Right cardiac atrium (tissue), 5 donors: ENCODE measurements at regions not wholly inside any gene's neighbourhood (a gene's known extent, or its start where the extent isn't known, plus 50 kb on each side); places are given as distances from the start of the nearest gene placed in this dataset.
A peak's percentile ranks its signal among the peaks of the same experiment; 100 is the strongest.

Experiments
- ATAC-seq, 2 donors: fragments of 200-7000 bp; cut with Tn5 transposase; one replicate each; pipeline versions ENCODE4 v1.8.0 to v1.9.1; 2020; ENCODE audit warnings: moderate library complexity in 2 of 2, mild to moderate bottlenecking in 1 of 2
- DNase-seq, 3 donors: peaks; one replicate each; pipeline ENCODE4 v3.0.0-alpha.2; 2020
- H3K27ac ChIP-seq: one replicate; pipeline ENCODE4 v1.5.1; 2013; ENCODE audit warnings: mild to moderate bottlenecking, low read length, control low read depth, moderate library complexity
- H3K27me3 ChIP-seq: one replicate; pipeline ENCODE4 v1.6.1; 2013; ENCODE audit not compliant: control insufficient read depth, insufficient read depth
- H3K4me1 ChIP-seq: one replicate; pipeline ENCODE4 v1.6.1; 2013; ENCODE audit warnings: low read length; ENCODE audit not compliant: control insufficient read depth, insufficient read depth
- H3K4me3 ChIP-seq: one replicate; pipeline ENCODE4 v1.5.1; 2013; ENCODE audit warnings: low read length, control low read depth
- H3K9me3 ChIP-seq: one replicate; pipeline ENCODE4 v1.6.1; 2013; ENCODE audit warnings: low read length; ENCODE audit not compliant: control insufficient read depth
- WGBS: extraction: QIAGEN DNeasy Blood & Tissue Kit; methylation state at CpG from one replicate; pipeline ENCODE4 v1.1.7; 2013; 5-methylcytosine and 5-hydroxymethylcytosine counted together
- intact Hi-C, 4 donors: fragments of 100-400 bp; cut with DNase I; formaldehyde crosslinking; loops; one replicate each; pipeline versions ENCODE4 v1.11.0 to v1.14.0; 2022 to 2023
- donor health status: healthy with polysubstance abuse.
- donor health status: DM: no; HTN: yes; CAD: no.
- donor health status: DM: no; HTN: no; CAD: no.
- donor health status: DM: no; HTN: yes; CAD: no; lungs with severe emphysema.
- donor health status: DM: yes; HTN: yes; CAD: no.

DNA sequence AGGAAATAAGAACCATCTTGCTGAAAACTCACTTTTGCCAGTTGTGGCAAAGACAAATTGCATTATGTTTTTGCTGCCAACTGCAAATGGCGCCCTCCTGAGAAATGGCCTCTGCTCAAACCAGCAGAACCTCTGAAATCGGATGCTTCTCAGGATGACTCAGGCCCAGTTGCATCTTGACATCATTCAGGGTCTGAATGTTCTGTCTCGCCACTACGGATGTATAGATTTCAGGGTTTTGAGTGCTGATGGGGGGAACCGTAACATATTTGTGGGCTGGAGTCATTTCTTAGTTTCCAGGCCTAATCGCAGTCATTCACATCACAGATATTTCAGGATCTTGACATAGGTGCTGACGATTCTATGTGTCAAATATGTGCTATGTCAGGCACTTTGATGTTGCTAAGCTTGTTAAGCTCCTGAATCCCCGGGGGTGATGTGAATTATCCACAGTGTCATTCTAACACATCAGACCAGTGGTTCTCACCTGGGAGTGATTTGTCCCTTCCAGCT lies 207.1 kb downstream of the NFATC2 start:
- Histone ChIP-seq H3K9me3 (no peaks in the 10 kb centered on the region), H3K27ac (no peak overlapping the region), H3K4me3 (no peak overlapping the region), H3K27me3 (no peaks in the 10 kb centered on the region), H3K4me1 (no peaks in the 10 kb centered on the region)
- no peak for ATAC-seq
- intact Hi-C loops = no loop called here
- WGBS = 55% methylated on average over 8 of the region's 8 CpGs
- no peak for DNase-seq

DNA sequence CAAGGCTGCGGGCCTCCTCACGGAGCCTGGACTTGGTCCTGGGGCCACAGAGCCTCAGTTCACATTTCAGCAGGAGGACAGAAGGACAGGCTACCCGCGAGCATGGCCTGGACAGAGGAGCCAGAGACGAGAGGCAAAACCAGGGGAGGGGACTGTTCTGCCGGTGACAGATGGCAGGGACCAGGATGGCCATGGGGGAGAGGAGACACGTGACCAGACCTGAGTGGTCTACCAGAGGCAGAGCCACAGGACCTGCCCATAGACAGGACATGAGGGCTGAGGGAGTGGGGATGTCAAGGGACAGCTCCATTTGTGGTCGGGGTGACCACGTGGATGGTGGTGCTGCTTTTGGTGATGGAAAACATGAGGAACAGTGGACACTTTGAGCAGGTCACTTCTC lies 207.9 kb downstream of the NFATC2 start:
- Histone ChIP-seq H3K4me3 (no peak overlapping the region), H3K27ac (no peak overlapping the region), H3K27me3 (no peaks in the 10 kb centered on the region), H3K9me3 (no peaks in the 10 kb centered on the region), H3K4me1 (no peaks in the 10 kb centered on the region)
- WGBS = 88% methylated on average over 9 of the region's 9 CpGs
- intact Hi-C loops = no loop called here
- ATAC-seq = no peak
- no peak for DNase-seq

DNA sequence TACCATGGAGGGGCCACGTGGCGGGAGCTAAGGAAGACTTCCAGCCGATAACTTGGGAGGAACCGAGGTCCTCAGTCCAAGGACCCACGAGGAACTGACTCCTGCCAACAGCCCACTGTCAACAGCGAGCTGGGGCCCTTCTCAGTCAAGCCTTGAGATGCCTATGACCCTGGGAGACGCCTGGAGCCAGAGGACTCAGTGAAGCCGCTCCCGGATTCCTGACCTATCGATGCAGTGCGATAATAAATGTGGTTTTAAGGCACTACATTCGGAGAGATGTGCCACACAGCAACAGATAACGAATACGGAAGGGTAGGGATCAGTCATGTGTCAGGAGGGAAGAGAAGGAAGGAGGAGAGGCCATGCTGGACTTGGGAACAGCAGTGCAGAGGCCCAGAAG lies 208.5 kb downstream of the NFATC2 start:
- Histone ChIP-seq H3K27ac (no peak overlapping the region), H3K4me3 (no peak overlapping the region), H3K27me3 (no peaks in the 10 kb centered on the region), H3K9me3 (no peaks in the 10 kb centered on the region), H3K4me1 (no peaks in the 10 kb centered on the region)
- 90% methylated on average over 14 of the region's 14 CpGs for whole genome bisulfite sequencing
- intact Hi-C loops = no loop called here
- ATAC-seq (no peak), DNase-seq (no peak)

DNA sequence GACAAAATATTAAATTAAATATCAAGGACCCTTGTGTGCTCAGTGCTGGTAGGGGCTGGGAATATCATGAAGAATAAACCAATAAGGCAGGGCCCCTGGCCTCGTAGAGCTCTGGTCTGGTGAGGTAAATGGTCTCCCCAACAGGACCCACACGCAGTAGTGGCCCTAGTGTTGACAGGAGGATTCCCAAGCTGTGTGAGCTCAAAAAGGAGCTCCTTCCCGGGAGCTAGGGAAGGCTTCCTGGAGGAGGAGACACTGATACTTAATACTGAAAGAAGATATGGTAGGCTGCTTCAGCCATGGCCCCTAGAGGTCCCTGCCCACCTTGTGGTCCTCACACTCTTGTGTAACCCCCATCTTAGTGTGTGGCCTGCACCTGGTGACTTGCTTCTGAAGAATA lies 209.1 kb downstream of the NFATC2 start:
- H3K27ac ChIP-seq = no peak overlapping the region
- H3K4me3 ChIP-seq = no peak overlapping the region
- no peaks in the 10 kb centered on the region for H3K27me3 ChIP-seq
- intact Hi-C loops = no loop called here
- no peaks in the 10 kb centered on the region for H3K4me1 ChIP-seq
- H3K9me3 ChIP-seq = no peaks in the 10 kb centered on the region
- 57% methylated on average over 3 of the region's 3 CpGs for WGBS
- DNase-seq (no peak), ATAC-seq (no peak)

DNA sequence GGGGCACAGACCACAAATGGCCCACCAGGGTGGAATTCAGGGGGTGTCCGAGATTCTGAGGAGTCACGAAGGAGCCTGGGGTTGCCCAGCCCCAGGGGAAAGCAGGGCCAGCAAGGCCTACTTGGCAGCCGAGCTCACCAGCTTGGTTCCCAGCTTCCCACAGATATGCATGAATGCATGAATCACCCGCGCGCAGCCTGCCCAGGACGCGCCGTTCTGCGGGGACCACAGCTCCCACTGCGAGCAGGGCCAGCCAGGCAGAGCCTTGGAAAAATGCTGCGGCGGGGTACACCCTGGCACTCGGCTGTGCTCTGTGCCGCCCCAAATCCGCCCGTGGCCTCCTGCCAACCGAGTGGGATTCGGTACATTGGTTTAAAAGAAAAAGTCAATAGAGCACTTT lies 211.0 kb downstream of the NFATC2 start:
- Histone ChIP-seq H3K9me3 (no peaks in the 10 kb centered on the region), H3K27ac (no peak overlapping the region), H3K4me3 (no peak overlapping the region), H3K27me3 (no peaks in the 10 kb centered on the region), H3K4me1 (no peaks in the 10 kb centered on the region)
- no peak for ATAC-seq
- 88% methylated on average over 19 of the region's 19 CpGs for WGBS
- intact Hi-C loops = no loop called here
- no peak for DNase-seq

DNA sequence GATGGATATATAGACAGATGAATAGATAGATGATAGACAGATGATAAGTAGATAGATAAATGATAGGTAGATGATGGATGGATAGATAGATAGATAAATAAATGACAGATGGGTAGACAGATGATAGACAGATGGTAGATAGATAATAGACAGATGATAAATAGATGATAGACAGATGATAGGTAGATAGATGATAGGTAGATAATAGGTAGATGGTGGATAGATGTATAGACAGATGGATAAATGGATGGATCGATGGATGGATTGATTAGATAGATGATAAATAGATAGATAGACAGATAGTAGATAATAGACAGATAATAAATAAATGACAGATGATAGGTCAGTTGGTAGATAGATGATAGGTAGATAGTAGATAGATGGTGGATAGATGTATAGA lies 212.7 kb downstream of the NFATC2 start:
- Histone ChIP-seq H3K27me3 (no peaks in the 10 kb centered on the region), H3K4me3 (no peak overlapping the region), H3K9me3 (no peaks in the 10 kb centered on the region), H3K4me1 (no peaks in the 10 kb centered on the region), H3K27ac (no peak overlapping the region)
- DNase-seq = no peak
- WGBS = 93% methylated on average over 1 of the region's 1 CpG
- ATAC-seq = no peak
- intact Hi-C loops = no loop called here

DNA sequence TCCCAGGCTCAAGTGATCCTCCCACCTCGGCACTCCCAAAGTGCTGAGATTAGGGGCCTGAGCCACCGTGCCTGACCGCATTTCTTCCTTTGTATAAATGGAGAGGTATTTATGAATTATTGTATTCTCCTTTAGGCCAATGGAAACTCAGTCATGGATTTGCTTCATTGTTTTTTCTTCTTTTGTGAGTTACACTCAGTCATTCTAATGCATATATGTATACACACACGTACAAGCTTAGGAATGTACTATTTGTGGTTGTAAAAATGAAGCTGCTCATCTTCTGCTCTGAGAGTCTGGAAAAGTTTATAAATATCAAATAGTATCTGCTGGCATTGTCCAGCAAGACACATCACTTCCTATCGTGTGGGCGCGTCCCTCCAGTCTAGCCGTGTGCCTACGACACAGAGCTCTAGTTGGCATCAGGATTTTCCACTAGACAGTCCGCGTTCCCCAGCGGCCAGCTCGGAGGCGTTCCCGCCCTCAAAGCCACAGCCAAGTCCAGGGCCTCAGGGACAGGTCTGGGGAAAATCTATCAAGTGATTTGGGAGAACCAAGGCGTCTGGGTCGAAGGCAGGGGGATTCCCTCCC lies 215.2 kb downstream of the NFATC2 start:
- no peaks in the 10 kb centered on the region for H3K4me1 ChIP-seq
- DNase-seq = no peak
- H3K27me3 ChIP-seq = no peaks in the 10 kb centered on the region
- no peaks in the 10 kb centered on the region for H3K9me3 ChIP-seq
- H3K27ac ChIP-seq = no peak overlapping the region
- intact Hi-C loops = no loop called here
- WGBS = 54% methylated on average over 17 of the region's 17 CpGs
- H3K4me3 ChIP-seq = no peak overlapping the region
- ATAC-seq = peak in 1 of 2 donors; percentile 55

DNA sequence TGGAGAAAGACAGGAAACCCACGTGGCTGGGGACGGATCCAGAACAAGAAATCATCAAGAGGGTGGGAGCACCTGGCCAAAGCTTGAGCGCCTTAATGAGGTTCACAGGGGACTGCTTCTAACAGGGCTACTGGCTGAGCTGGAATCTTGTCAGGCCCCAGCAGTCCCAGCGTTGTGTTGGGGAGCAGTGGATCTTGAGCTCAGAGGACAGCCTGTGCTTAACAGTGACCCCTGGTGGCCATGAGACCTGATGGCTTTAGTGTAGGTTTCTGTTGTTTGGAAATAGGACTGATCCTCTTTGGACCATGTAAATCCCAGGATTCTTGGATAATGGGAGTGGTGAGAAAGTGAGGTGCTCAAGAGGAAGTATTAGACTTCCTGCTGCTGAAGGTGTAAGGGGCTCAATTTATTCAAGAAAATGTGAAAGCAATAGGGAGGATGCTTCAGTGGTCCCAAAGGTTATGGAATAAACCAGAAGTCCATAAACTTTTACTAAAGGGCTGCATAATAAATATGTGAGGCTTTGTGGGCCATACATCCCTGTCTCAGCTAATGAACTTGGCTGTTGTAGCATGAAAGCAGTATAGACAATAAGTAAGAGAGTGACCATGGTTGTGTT lies 216.2 kb downstream of the NFATC2 start:
- Histone ChIP-seq H3K4me3 (no peak overlapping the region), H3K27me3 (no peaks in the 10 kb centered on the region), H3K27ac (no peak overlapping the region), H3K4me1 (no peaks in the 10 kb centered on the region), H3K9me3 (no peaks in the 10 kb centered on the region)
- 52% methylated on average over 4 of the region's 4 CpGs for WGBS
- DNase-seq = peak in 1 of 3 donors; percentile 78
- ATAC-seq = no peak
- intact Hi-C loops = no loop called here

DNA sequence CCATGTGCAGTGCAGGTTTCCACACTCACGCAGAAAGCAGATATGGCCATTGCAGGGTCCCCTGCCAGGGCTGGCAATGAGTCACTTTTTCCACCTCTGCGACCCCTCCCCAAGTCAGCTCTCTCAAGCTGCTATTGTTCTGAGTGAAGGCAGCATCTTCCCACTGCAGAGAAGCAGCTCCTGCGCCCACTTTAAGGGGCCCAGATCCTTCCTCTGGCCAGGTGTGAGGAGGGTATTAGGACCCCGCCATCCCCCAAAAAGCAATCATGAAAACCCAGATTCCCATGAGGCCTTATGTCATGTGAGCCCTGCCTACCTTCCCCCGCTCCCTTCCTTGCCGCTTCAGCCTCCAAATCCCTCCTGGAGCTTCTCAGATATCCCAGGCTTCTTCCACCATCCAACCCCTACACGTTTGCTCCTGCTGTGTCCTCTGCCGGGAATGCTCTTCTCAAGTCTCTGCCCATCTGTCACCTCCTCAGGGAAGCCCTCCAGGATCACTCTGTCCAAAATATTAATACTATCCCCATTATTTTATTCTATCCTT lies 220.3 kb downstream of the NFATC2 start:
- H3K9me3 ChIP-seq = no peaks in the 10 kb centered on the region
- intact Hi-C loops = no loop called here
- ATAC-seq = no peak

DNA sequence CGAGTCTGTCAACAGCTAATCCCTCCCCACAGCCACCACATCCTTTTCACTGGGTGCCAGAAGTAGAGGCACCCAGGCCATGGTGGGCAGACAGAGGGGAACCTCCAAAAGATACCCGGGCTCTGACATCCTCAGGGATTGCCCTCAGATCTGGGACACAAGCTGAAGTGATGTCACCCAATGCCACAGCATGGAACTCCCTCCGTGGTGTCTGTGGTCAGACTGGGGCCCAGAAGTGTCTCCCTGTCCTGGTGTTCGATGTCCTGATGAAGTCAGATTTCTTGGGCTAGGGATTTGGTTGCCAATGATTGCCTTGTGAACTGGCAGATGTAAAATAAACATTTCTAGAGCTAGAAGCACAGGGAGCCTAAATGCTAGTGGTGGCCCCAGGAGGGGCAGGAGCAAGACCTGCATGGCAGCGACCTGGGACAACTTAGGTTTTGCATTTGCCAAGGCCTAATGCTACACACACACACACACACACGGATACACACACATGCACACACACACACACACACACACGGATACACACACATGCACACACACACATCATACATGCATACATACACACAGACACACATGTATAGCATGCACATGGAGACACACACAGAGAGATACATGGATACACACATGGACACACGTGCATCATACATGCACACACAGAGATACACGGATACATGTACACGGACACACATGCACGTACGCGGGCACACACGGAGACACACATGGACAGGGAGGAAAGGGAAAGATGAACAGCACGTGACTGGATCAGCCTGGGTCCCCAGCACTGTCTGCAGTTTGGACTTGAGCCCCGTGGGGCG lies 221.0 kb downstream of the NFATC2 start:
- intact Hi-C loops = no loop called here

More for the DNA sequence above, 220.3 kb downstream of the NFATC2 start:
- Histone ChIP-seq H3K27me3 (no peaks in the 10 kb centered on the region), H3K4me3 (no peak overlapping the region), H3K27ac (no peak overlapping the region), H3K4me1 (no peaks in the 10 kb centered on the region)
- DNase-seq = no peak
- whole genome bisulfite sequencing = 64% methylated on average over 8 of the region's 8 CpGs

DNA sequence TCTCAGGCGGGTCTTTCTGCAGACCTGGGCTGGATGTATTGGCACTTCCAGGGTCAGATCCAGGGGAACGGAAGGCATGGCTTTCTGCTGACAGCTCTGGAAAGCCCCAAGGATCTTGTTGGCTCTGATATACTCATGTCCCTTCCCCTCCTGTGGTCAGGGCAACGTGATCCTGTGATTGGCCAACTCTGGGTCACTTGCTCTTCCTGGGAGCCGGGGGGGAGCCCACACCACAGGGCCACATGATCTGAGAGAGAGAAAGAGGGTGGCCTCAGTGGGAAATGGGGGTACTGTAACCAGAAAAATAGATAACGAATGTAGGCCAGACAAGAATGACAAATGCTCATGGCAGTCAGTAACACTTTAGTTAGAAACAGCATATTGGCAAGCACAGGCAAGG lies 223.0 kb downstream of the NFATC2 start:
- H3K4me3 ChIP-seq = no peak overlapping the region
- H3K27me3 ChIP-seq = no peaks in the 10 kb centered on the region
- H3K9me3 ChIP-seq = no peaks in the 10 kb centered on the region
- intact Hi-C loops = loop anchor here in 1 of 4 donors (5.0 kb wide), 1 partner anchor 332 kb away; no protein-coding TSS in a partner anchor
- 72% methylated on average over 5 of the region's 5 CpGs for WGBS
- H3K27ac ChIP-seq = no peak overlapping the region
- DNase-seq = no peak
- ATAC-seq = no peak
- no peaks in the 10 kb centered on the region for H3K4me1 ChIP-seq

More for the DNA sequence above, 221.0 kb downstream of the NFATC2 start:
- H3K4me3 ChIP-seq = no peak overlapping the region
- H3K27ac ChIP-seq = no peak overlapping the region
- no peaks in the 10 kb centered on the region for H3K9me3 ChIP-seq
- H3K4me1 ChIP-seq = no peaks in the 10 kb centered on the region
- 81% methylated on average over 17 of the region's 17 CpGs for WGBS
- ATAC-seq (no peak), DNase-seq (no peak)
- H3K27me3 ChIP-seq = no peaks in the 10 kb centered on the region
